Lung microvascular endothelial cell (primary cell): ENCODE measurements at regions not wholly inside any gene's neighbourhood (a gene's known extent, or its start where the extent isn't known, plus 50 kb on each side); places are given as distances from the start of the nearest gene placed in this dataset.
"Not testable (repeated sequence)": the region's sequence is repeated elsewhere in the genome, so short reads cannot be mapped to it uniquely, and the experiment has no call there.

ENCODE experiments used
- DNase-seq, 2 donors: peaks; one replicate each; pipeline versions ENCODE4 v3.0.0 to v3.0.0-alpha.2; 2010; ENCODE audit warnings: low read depth in 2 of 2

- no peak for DNase-seq
These were observed 458.6 kb upstream of the ATXN8OS start for GRCh38 chr13:69649063-69649392.

GRCh38 chr13:69648340-69649062 is 459.1 kb upstream of the ATXN8OS start:
- no peak for DNase-seq

- DNase-seq: no peak
These were observed 463.2 kb upstream of the ATXN8OS start for GRCh38 chr13:69644447-69644846.

- DNase-seq: no peak
These were observed 465.9 kb upstream of the ATXN8OS start for GRCh38 chr13:69641773-69642172.

- DNase-seq: no peak
These were observed 474.6 kb upstream of the ATXN8OS start for GRCh38 chr13:69633044-69633443.

GRCh38 chr13:69623973-69624372 is 483.7 kb upstream of the ATXN8OS start:
- no peak for DNase-seq

- no peak for DNase-seq
These were observed 488.0 kb upstream of the ATXN8OS start for GRCh38 chr13:69619651-69620050.

GRCh38 chr13:69618838-69619237 is 488.8 kb upstream of the ATXN8OS start:
- DNase-seq: no peak

- DNase-seq: no peak
These were observed 489.2 kb upstream of the ATXN8OS start for GRCh38 chr13:69618393-69618792.

- no peak for DNase-seq
These were observed 490.0 kb upstream of the ATXN8OS start for GRCh38 chr13:69617587-69617986.

GRCh38 chr13:69616396-69616795 is 491.2 kb upstream of the ATXN8OS start:
- DNase-seq: no peak

GRCh38 chr13:69615055-69615454 is 492.6 kb upstream of the ATXN8OS start:
- DNase-seq: not testable (repeated sequence)

- no peak for DNase-seq
These were observed 502.9 kb upstream of the ATXN8OS start for GRCh38 chr13:69604698-69605097.

GRCh38 chr13:69603144-69603853 is 504.3 kb upstream of the ATXN8OS start:
- DNase-seq: no peak

- no peak for DNase-seq
These were observed 506.0 kb upstream of the ATXN8OS start for GRCh38 chr13:69601661-69602060.

- no peak for DNase-seq
These were observed 506.8 kb upstream of the ATXN8OS start for GRCh38 chr13:69600811-69601210.

GRCh38 chr13:69597088-69597487 is 510.5 kb upstream of the ATXN8OS start:
- DNase-seq: no peak

GRCh38 chr13:69595181-69595580 is 512.4 kb upstream of the ATXN8OS start:
- no peak for DNase-seq

GRCh38 chr13:69591437-69591836 is 516.2 kb upstream of the ATXN8OS start:
- DNase-seq: no peak

- DNase-seq: no peak
These were observed 517.9 kb upstream of the ATXN8OS start for GRCh38 chr13:69589531-69590235.

GRCh38 chr13:69585656-69586055 is 522.0 kb upstream of the ATXN8OS start:
- no peak for DNase-seq

GRCh38 chr13:69580255-69580654 is 527.4 kb upstream of the ATXN8OS start:
- DNase-seq: no peak

- no peak for DNase-seq
These were observed 528.3 kb upstream of the ATXN8OS start for GRCh38 chr13:69579351-69579750.
